ENCODE measurements at regions not wholly inside any gene's neighbourhood (a gene's known extent, or its start where the extent isn't known, plus 50 kb on each side); places are given as distances from the start of the nearest gene placed in this dataset.

DNA sequence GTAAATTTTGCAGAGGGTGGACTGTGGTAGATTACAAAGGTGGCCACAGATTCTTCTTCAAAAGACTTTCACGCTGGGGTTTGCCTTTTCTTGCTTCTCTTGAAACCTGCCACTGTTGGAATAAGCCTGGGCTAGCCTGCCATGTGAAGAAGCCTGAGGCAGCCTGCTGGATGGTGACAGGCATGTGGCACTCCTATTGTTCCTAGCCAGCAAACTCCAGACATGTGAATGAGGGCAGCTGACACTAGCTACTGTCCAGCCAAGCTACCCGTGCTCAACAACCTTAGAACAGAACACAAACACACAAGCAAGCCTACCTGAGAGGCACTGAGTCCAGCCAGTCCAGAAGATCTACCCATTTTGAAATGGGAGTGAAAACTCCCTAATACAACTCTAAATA lies 322.7 kb upstream of the LARGE1 start:
- Histone ChIP-seq H3K36me3 (ENCODE audit: control insufficient read depth in 2 of 2, extremely low read depth in 1 of 2, insufficient read depth in 2 of 2, low read length in 2 of 2) (no peaks in the 10 kb centered on the region), H3K9me3 (replicated peaks; ENCODE audit: control insufficient read depth, insufficient read depth, low read length) (peaks cover 2% of the 10 kb centered on the region), H3K27me3 (ENCODE audit: control insufficient read depth in 2 of 2, insufficient read depth in 2 of 2, low read length in 2 of 2) (no peaks in the 10 kb centered on the region), H4K20me1 (replicated peaks; ENCODE audit: control insufficient read depth, extremely low read depth, insufficient read depth, low read length) (no peaks in the 10 kb centered on the region), H3K9me1 (replicated peaks; ENCODE audit: control insufficient read depth, extremely low read depth, insufficient read depth, low read length) (no peaks in the 10 kb centered on the region), H3K27ac (ENCODE audit: insufficient read depth, low read depth, low read length) (no peak overlapping the region), H3K4me2 (ENCODE audit: insufficient read depth, low read length) (no peak overlapping the region), H3K4me3 (replicated peaks in 1 of 3; ENCODE audit: insufficient read depth in 1 of 3, low read depth in 1 of 3, low read length in 3 of 3) (no peak overlapping the region), H3K79me2 (ENCODE audit: control insufficient read depth, insufficient read depth, low read length) (no peaks in the 10 kb centered on the region), H3K4me1 (ENCODE audit: control insufficient read depth, extremely low read depth, insufficient read depth, low read length) (no peaks in the 10 kb centered on the region), H3K9ac (replicated peaks; ENCODE audit: extremely low read depth, insufficient read depth, low read length) (no peak overlapping the region), H2AFZ (ENCODE audit: low read depth, low read length) (no peak overlapping the region)
- DNase-seq (ENCODE audit: low read depth, low spot score) (no peak), FAIRE-seq (no peak)
- dilution Hi-C loops (cut with MboI; ENCODE audit: extremely low pct_ligation_motif_present, low sequenced_read_pairs) = no loop called here
- no peak for TF ChIP-seq FOS (IDR thresholded peaks at IDR 0.05; ENCODE audit: borderline replicate concordance, insufficient read depth, low read length)
- TF ChIP-seq MYC (IDR thresholded peaks at IDR 0.05; ENCODE audit: low read depth, low read length) = no peak
- no peak for TF ChIP-seq POLR2AphosphoS5 (IDR thresholded peaks at IDR 0.05; ENCODE audit: insufficient read depth, low read depth, low read length)
- no peak for TF ChIP-seq EZH2 (IDR thresholded peaks at IDR 0.05; ENCODE audit: borderline replicate concordance, low read depth, low read length, severe bottlenecking)
- TF ChIP-seq, protein P1, sequence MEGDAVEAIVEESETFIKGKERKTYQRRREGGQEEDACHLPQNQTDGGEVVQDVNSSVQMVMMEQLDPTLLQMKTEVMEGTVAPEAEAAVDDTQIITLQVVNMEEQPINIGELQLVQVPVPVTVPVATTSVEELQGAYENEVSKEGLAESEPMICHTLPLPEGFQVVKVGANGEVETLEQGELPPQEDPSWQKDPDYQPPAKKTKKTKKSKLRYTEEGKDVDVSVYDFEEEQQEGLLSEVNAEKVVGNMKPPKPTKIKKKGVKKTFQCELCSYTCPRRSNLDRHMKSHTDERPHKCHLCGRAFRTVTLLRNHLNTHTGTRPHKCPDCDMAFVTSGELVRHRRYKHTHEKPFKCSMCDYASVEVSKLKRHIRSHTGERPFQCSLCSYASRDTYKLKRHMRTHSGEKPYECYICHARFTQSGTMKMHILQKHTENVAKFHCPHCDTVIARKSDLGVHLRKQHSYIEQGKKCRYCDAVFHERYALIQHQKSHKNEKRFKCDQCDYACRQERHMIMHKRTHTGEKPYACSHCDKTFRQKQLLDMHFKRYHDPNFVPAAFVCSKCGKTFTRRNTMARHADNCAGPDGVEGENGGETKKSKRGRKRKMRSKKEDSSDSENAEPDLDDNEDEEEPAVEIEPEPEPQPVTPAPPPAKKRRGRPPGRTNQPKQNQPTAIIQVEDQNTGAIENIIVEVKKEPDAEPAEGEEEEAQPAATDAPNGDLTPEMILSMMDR (IDR thresholded peaks at IDR 0.05; ENCODE audit: extremely low read depth in 1 of 2, insufficient read depth in 1 of 2, low read depth in 1 of 2, low read length in 2 of 2) = no peak
- TF ChIP-seq POLR2A (IDR thresholded peaks at IDR 0.05; ENCODE audit: low read depth, low read length) = no peak
- no peak for TF ChIP-seq GATA2 (IDR thresholded peaks at IDR 0.05; ENCODE audit: insufficient read depth, insufficient read length, low read depth, low read length)
- TF ChIP-seq, protein P2, sequence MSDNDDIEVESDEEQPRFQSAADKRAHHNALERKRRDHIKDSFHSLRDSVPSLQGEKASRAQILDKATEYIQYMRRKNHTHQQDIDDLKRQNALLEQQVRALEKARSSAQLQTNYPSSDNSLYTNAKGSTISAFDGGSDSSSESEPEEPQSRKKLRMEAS (IDR thresholded peaks at IDR 0.05; ENCODE audit: insufficient read depth, insufficient read length) = no peak
- no peak for TF ChIP-seq JUN (IDR thresholded peaks at IDR 0.05; ENCODE audit: borderline replicate concordance, insufficient read depth, insufficient read length, low read depth)
- intact Hi-C loops (cut with micrococcal nuclease) = no loop called here
- POLR2A ChIA-PET = no interaction called here
- CTCF ChIA-PET = interaction anchor here (0.6 kb wide), 1 partner anchor 189 kb away, joined by 3 read pairs; no protein-coding TSS in a partner anchor
- BruUV-seq (replicated peaks) = no TSS peak

Data from endothelial cell of umbilical vein (primary cell).